Activated CD4-positive, alpha-beta T cell treated with anti-CD3 and anti-CD28 coated beads for 4 hours (primary cell): ENCODE measurements at regions not wholly inside any gene's neighbourhood (a gene's known extent, or its start where the extent isn't known, plus 50 kb on each side); places are given as distances from the start of the nearest gene placed in this dataset.
"Not testable (repeated sequence)": the region's sequence is repeated elsewhere in the genome, so short reads cannot be mapped to it uniquely, and the experiment has no call there.

Experiments used
- DNase-seq, 2 donors: peaks; one replicate each; pipeline ENCODE4 v3.0.0-alpha.2; 2020

DNA sequence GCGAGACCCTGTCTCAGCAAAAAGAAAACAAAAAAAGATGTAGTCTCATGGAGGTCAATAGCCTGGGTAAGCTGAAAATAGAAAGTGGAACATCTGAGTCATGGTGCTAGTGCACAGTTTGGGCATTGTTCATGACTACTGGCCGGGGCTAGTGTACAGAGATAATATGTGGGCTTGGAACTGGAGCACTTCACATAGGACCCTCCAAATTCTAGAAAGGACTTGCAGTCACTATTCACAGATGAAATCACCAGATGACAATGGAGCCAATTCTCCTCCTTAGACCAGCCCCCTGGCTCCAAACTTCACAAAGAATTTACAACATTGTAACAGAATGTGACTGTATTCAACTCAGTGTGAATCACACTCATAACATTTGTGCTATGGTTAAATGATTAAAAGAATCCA, 367.8 kb upstream of the SLC7A11 start:
- DNase-seq = no peak

DNA sequence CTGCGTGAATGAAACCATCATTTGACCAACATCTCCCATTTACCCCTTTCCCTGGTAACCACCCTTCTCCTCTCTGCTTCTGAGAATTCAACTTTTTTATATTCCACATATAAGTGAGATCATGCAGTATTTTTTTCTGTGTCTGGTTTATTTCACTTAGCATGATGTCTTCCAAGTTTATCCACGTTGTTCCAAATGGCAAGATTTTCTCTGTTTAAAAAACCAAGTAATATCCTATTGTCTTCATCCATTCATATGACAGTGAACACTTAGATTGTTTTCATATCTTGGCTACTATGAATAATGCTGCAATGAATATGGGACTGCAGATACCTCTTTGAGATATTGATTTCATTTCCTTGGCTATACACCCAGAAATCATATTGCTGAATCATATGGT, 362.4 kb upstream of the SLC7A11 start:
- DNase-seq = no peak

DNA sequence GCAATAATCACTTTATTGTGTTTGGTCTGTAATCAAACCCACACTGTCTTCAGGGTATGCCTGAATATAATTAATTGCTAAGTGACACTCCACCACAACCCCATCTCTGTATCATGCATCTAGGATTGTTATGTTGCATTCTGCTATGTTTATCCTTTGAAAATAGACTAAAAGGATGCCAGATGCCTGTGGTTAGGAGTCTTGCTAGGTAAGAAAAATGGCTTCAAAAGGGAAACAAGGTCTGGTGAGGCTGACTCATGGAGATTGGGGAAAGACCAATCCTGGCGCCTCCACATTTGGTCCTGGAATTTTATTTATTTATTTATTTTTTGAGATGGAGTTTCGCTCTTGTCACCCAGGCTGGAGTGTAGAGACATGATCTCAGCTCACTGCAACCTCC, 360.5 kb upstream of the SLC7A11 start:
- DNase-seq = no peak

DNA sequence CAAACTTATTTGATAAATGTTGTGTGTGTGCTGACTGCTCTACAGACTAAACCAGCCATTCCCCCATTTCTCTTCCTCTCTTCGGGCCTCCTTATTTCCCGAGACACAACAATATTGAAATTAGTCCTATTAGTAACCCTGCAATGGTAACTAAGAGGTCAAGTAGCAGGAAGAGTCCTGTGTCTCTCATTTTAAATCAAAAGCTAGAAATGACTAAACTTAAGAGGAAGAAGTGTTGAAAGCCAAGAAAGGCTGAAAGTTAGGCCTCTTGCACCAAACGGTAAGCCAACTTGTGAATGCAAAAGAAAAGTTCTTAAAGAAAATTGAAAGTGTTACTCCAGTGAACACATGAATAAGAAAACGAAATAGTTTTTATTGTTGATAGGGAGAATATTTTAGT, 357.8 kb upstream of the SLC7A11 start:
- DNase-seq = no peak

DNA sequence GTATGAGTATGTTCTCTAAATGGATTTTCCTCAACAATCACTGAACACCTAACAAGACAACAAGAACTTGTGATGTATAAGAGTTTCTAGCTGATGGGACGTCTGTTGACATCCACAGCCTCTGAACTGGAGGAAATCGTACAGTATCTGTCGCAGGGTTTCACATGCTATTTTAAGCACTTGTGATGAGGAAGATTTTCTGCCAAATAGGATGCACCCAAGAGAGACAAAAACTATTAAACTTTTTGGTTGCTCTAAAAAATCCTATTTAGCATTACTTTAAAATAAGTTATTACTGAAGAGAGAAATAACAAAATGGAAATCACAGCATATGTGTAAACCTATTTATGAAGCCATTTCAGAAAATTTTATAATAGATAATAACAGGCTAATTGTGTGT, 356.1 kb upstream of the SLC7A11 start:
- DNase-seq = no peak

DNA sequence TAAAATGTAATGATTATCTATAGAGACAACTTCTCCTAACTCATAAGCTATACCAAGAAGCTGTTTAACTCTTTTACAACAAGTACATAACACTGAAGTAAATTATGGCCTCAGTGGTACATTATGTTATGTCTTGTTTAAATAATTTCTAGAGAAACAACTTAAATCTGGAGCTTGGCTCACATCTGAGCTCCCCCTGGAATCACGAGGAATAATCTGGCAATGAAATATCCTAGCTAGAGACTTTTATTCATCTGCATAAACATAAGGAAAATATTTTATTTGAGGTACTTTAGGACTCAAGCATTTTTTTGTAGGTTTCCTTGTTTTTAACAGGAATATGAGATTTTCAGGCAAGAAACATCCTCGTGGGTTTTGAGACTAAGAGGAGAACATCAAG, 354.7 kb upstream of the SLC7A11 start:
- DNase-seq = no peak

DNA sequence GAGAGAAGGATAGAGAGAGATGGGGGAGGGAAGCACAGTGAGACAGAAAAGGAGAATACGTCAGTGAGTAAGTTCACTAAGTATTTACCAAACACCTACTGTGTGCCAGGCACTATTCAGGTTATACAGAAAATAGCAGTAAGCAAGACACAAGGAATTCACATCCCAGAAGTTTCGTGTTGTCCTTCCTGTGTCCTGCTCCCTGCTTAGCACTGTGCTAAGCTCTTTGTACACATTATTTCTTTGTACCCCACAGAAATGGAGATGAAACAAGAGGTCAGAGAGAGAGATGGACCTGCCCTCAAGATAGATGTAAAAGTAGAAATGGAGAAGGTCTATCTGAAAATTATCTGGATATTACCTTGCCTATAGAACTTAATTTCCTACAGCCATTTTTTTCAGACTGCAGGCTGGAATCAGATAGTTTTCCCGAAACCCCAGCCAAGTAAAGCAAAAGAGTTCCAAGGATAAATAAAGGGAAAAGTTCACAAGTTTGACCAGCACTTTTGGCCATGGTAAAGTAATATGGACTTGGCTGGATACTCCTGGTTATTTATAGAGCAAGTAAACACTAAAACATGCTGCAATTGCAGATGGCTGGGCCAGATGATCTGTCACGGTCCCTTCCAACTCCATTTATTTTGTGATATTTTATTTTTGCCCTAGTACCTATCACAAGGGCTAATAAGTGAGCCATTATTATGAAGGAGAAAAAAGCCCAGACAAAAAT, 353.7 kb upstream of the SLC7A11 start:
- DNase-seq = no peak

DNA sequence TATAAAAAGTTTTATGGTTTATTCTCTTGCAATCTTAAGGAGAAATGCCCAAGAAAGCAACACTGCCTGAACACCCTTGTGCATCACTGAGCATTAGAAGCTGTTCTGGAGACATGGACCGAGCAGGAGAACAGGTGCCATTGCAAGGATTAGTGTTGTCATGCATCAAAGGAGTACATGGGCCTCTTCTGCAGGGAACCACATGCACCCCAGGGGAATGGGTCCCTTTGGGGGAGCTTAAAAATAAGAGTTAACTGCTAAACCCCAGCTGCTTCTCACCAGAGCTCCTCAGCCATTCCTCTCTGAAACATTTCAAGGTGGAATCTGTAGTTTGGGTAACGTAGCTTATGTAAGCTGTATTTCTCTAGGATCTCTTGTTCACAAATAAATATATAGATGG, 353.0 kb upstream of the SLC7A11 start:
- no peak for DNase-seq

DNA sequence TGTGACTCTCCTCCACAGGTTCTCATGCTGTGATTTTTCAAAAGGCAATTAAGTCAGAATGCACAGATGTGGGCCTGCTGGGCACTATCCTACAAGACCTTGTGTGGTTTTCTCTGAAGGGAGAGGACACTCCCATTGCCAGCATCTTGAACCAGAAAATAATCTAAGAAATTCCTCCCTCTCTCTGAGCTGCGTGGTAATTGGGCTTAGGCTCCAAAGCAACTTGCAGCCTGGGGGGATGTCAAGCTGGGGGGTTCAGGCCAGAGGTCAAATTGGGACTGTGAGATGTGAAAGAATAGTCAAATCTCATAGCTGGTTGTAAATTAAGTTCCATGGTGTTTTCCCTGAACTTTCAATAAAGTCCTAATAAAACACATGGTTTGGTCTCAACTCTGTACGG, 350.6 kb upstream of the SLC7A11 start:
- no peak for DNase-seq

DNA sequence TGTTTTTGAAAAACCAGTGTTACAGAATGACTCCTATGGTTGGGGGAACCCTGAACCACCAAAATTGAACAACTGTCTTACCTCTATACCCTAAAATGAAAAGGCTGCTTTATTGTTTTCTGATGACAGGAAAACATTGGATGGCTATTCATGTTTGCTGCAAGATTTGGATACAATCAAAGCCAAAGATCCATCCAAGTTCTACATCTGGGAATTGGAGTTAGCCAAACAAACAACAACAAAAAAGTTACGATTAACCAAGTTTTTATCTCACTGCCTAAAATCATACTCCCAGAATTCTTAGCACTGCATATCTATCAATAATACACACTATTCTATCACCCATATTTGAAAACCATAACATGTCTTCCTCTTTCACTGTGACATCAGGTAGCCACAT, 349.7 kb upstream of the SLC7A11 start:
- DNase-seq = no peak

DNA sequence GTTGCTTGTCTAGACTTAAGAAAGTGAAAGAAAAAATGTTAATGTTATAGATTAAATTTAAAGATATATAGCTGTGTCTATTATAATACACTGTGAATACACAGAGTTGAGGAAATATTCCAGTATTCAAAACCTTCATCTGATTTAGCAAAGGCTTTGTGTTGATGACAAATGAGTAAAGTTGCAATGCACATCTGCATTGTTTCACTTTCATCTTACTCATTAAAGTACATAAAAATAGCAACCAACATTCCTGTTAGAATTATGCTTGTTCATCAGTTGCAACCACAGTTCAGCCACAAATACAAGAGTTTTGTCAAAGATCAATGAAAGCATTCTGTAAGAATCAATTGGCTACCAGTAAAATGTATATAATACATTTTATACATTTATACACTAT, 346.4 kb upstream of the SLC7A11 start:
- DNase-seq = no peak

DNA sequence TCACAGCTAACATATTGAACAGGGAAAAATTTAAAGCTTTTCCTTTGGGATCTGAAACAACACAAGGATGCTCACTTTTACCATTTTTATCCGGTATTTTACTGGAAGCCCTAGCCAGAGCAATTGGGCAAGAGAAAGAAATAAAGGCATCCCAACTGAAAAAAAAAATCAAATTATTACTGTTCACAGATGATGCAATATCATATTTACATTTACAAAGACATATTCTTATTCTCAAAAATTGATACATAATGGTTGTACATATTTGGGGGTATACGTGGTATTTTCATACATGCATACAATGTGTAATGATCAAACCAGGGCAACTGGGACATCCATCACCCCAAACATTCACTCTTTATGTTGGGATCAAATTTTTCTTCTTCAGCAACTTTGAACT, 337.0 kb upstream of the SLC7A11 start:
- DNase-seq = no peak

DNA sequence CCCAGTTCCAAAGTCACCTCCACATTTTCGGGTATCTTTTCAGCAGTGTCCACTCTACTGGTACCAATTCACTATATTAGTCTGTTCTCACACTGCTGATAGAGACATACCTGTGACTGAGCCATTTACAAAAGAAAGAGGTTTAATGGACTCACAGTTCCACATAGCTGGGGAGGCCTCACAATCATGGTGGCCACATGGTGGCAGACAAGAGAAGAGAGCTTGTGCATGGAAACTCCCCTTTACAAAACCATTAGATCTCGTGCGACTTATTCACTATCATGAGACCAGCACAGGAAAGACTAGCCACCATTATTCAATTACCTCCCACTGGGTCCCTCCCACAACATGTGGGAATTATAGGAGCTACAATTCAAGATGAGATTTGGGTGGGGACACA, 335.7 kb upstream of the SLC7A11 start:
- DNase-seq = not testable (repeated sequence)

DNA sequence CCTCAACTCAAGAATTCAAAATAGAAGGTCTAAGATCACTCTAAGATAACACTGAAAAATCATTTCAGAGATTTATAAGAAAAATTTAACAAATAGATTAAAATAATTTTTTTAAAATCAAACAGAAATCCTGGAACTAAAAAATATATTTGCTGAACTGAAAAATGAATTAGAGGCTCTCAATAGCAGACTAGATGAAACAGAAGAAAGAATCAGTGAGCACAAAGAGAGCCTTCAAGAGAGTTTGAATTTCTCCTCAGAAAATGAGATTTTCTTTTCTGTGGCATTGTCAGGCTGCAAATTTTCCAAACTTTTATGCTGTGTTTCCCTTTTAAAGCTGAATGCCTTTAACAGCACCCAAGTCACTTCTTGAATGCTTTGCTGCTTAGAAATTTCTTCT, 335.0 kb upstream of the SLC7A11 start:
- DNase-seq = no peak

DNA sequence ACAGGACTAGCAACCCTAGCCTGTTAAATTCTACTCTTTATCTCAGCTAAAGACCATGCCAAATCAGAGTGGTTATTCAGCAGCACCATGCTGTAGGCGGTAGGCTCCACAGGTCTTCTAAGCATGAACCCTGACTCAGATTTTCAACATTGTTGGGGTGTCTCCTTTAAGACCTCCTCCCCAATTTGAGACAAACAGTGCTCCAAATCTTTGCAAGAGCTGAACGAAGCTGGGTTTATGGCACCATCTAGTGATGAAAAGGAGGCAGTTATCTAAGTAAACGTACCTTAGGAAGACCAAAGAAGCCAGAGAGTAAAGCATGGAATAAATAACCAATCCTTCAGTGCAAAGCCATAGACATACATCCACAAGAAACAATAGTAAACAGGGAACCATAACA, 334.5 kb upstream of the SLC7A11 start:
- no peak for DNase-seq

DNA sequence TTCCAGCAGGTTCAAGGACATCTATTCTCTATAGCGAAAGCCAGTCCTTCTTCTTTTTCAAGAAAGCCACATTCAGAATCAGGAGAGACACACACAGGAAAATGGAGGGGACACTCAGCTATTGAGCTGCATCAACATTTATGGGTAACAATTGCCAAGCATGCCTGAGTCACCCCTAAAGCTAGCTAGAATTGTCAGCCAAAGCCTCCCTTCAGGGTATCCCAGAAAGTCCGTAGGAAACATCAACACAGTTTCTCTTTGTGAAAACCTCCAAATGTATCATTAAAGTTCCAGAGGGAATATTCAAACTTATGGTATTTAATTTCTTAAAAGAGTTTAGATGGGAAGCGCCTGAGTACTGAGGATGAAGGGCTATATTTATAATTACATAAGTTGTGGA, 331.1 kb upstream of the SLC7A11 start:
- no peak for DNase-seq

DNA sequence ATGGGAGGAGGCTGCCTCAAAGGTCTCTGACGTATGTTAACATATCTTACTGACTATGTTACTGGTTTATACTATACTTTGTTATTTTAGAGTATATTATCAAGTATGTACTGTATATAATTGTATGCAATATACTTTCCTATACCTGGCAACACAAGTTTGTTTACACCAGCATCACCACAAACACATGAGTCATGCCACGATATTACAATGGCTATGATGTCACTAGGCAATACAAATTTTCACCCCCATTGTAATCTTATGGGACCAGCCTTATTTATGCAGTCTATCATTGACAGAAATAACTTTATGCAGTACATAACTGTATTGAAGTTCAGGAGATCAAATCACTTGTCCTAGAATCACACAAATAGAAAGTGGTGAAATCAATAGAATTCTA, 329.9 kb upstream of the SLC7A11 start:
- DNase-seq = no peak

DNA sequence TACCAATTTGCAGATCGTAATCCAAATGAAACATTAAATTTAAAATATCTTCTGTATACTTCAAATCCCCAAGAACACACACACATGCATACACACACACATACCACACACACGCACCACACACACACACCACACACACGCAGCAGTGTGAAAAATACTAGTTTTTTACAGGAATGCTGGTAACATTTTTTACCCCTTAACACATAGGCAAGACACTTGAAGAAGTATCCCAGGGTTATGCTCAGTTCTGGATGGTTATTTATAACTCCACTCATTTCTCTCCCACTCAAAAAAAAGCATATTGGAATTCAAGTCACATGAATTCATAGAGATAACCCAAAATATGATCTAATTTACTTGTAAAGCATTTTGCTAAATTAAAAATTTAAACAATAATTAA, 325.5 kb upstream of the SLC7A11 start:
- no peak for DNase-seq

DNA sequence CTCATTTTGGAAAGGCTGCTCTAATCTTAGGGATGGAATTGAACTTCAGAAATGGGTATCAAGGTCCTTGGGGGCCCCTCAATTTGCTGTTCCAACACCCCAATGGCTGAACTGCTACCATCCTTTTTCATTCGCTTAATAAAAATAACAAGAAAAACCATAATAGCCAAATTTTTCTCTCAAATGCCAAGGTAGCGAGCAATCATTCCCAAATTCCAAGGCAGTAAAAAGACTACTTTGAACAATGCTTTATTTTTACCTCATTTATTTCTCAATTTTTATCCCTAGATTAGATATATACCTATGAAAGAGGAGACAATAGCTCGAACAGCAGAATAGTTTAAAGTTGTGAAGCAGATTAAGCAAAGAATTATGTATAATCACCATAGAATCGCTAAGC, 323.4 kb upstream of the SLC7A11 start:
- no peak for DNase-seq

DNA sequence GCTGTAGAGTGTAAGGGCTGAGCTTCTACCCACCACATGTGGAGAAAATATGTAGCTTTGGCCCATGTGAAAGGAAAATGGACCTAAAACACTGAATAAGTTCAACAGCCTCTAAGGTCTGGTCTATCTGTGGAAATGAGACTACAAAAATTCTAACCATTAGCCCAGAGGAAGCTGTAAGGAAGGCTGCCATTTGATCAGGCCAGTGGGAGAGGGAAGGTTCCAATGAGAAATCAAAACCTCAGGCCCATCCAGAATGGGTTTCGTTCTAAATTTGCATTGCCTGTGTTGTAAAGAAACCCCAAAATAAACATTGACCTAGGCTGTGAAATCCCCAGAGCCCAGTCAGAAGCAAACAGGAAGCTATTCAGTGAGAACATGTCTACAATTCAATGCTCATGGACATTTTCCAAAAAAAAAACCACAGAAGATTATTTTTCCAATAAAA, 320.4 kb upstream of the SLC7A11 start:
- no peak for DNase-seq

DNA sequence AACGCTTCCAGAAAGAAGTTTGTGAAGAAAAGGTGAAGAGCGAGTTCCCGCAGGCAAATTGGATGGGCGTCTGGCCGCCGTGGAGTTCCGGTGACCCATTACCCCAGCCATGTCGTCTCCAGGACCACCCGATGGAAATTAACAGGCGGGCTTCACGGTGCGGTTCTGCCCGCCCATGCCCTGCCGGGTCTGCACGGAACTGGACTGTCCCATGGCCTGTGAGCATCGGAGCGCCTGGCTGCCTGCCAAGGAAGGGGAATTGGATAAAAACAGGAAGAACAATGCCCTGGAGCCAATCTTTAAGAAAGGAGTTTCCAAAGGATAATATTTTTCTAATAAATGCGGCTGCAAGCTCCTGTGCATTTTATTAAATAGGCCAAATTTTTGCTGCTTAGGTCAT, 319.8 kb upstream of the SLC7A11 start:
- DNase-seq = no peak

DNA sequence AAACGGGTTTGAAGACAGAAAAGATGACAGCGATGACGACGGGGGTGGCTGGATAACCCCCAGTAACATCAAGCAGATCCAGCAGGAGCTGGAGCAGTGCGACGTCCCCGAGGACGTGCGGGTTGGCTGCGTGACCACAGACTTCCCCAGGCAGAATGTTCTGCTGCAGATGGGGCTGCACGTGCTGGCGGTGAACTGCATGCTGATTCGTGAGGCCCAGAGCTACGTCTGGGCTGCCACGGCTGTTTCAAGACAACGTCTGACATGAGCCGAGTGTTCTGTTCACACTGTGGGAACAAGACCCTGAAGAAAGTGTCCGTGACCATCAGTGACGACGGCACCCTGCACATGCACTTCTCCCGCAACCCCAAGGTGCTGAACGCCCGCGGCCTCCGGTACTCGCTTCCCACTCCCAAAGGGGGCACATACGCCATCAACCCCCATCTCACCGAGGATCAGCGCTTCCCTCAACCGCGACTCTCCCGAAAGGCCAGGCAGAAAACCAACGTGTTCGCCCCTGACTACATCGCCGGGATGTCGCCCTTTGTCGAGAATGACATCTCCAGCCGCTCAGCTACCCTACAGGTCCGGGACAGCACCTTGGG, 319.2 kb upstream of the SLC7A11 start:
- no peak for DNase-seq

DNA sequence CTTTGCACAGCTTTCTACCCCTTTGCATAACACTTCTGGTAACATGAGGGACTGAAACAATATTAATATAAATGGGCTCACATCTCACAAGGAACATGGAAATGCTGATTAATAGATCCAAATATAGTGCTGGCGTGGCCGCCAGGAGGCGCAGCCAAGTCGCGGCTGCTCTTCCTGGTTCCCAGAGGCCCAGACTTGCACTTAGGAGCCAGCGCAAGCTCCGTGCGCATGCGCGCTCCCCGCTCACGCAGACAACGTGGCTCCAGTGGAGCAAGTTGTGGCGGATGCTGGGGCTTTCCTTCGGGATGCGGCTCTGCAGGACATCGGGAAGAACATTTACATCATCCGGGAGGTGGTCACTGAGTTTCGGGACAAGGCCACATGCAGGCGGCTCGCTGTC, 318.3 kb upstream of the SLC7A11 start:
- DNase-seq = no peak

DNA sequence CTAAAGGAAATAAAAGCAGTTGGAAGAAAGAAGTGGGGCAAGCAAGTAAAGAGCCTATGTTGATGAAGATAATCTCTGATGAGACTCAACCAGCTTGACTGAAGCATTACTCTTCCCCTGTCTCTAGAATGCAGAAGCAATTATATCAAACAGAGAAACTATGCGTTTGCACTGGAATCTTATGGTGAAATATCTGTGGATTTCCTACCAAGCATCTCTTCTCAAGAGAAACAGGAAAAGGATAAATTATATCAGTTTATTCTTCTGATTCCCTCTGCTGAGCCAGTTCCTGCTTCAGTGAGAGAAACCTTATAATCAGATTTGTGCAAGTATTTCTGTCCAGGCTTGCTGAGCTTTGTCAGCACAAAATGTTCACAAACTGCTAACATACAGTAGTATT, 316.7 kb upstream of the SLC7A11 start:
- DNase-seq = no peak

DNA sequence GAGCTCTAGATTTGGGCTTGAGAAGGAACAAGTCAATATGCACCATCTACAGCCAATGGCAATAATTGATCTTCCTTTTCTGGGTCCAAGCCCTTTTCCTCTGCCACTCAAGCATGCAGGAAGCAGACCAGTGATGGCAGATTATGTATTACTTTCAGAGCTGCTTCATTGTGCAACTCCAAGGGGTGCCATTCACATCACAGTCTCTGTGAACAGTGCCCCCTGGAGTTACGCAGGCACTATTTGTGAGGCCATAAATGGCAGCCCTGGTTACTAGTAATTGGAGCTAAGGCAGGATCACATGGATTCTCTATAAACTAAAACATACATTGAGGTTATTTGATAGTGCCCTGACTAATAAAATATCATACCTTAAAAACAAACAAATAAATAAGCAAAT, 313.4 kb upstream of the SLC7A11 start:
- no peak for DNase-seq
